ENCODE measurements at regions not wholly inside any gene's neighbourhood (a gene's known extent, or its start where the extent isn't known, plus 50 kb on each side); places are given as distances from the start of the nearest gene placed in this dataset.
"Not testable (repeated sequence)": the region's sequence is repeated elsewhere in the genome, so short reads cannot be mapped to it uniquely, and the experiment has no call there.

DNA sequence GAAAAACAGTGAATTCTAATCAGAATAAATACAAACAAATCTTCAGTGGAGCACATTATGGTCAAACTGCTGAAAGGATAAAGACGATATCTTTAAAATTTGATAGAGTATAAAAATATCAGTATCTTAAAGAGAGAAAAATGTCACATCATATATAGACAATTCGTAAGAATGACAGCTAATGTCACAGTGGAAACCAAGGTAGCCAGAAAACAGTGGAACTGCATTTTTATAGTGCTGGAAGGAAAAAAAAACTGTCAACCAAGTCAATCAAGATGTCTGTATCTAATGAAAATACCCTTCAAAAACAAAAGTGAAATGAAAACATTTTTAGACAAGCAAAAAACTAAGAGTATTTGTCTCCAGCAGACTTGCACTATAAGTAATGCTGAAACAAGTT, 73.4 kb upstream of the HMGXB4 start:
- DNase-seq (ENCODE audit: low read depth in 3 of 3) = no peak

GRCh38 chr22:35186492-35186891, 70.8 kb upstream of the HMGXB4 start:
- DNase-seq (ENCODE audit: low read depth in 3 of 3) = no peak

DNA sequence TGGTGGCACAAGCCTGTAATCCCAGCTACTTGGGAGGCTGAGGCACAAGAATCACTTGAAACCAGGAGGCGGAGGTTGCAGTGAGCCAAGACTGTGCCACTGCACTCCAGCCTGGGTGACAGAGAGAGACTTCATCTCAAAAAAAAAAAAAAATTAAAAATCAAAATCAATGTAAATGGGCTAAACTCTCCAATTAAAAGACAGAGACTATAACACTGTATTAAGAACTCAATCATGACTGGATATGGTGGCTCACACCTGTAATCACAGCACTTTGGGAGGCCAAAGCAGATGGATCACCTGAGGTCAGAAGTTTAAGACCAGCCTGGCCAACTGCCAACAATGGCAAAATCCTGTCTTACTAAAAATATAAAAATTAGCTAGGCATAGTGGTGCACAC, 68.4 kb upstream of the HMGXB4 start:
- DNase-seq (ENCODE audit: low read depth in 3 of 3) = not testable (repeated sequence)

GRCh38 chr22:35189559-35189958, 67.7 kb upstream of the HMGXB4 start:
- DNase-seq (ENCODE audit: low read depth in 3 of 3) = no peak

- no peak for DNase-seq (ENCODE audit: low read depth in 3 of 3)
These were observed 65.9 kb upstream of the HMGXB4 start for GRCh38 chr22:35191412-35191811.

DNA sequence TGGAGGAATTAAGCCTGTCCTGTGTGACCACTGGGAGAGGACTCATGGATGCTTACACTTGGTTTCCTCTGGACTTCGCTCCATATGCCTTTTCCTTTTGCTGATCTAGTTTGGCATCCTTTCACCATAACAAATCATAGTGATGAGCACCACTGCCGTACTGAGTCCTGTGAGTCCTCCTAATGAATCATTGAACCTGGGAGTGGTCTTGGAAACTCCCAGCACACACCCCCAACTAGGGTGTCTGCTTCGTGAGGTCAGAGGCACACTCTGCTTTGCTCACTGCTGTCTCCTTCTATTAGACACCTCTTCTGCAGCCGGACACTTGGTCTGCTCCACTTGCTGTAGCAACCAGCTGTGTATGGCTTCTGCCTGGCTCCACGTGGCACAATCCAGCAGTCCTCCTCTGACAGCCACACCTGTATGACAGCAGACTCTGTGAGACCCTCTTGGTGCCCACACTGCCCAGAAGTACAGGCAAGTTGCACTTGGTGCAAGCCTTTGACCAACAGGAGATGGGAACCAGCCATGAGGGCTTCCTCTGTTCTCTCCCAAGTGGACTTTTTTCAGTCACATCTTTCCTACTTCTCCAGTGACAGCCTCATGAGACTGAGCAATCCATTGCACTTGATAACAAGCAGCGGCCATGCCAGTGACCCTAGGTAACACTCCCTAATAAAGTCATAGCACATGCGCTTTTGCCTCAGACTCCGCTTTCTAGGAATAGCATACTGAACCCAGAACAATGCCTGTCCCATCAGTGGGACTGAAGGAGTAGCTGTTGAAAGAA, 65.0 kb upstream of the HMGXB4 start:
- DNase-seq (ENCODE audit: low read depth in 3 of 3) = no peak

DNA sequence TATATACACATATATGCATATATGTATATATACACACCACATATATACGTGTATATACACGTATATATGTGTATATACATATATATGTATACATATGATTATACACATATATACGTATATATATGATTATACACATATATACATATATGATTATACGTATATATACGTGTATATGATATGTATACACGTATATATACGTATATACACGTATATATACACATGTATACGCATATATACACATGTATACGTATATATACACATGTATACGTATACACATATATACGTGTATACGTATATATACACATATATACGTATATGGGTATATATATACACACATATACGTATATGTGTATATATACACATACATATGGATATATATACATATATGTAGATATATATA, 62.1 kb upstream of the HMGXB4 start:
- no peak for DNase-seq (ENCODE audit: low read depth in 3 of 3)

GRCh38 chr22:35195821-35196220, 61.5 kb upstream of the HMGXB4 start:
- no peak for DNase-seq (ENCODE audit: low read depth in 3 of 3)

- DNase-seq (ENCODE audit: low read depth in 3 of 3) = no peak
These were observed 60.2 kb upstream of the HMGXB4 start for GRCh38 chr22:35197071-35197470.

DNA sequence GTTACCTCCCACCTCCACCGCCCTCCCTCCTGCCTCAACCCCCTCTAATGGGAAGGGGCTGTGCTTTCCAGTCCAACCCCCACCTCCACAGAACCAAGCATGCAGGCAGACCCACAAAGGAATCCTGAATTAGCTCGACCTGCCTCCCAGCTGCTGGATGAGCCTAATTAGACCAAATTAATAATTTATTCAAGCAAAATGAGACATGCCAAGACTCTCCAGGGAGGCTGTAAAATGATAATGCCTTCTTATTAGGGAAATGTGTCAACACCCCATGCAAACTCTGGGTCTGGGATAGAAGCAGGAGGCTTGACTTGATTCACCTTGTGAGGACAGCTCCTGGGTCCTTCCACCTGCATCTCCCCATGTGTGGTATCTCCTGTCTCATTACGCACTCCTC, 59.4 kb upstream of the HMGXB4 start:
- DNase-seq (ENCODE audit: low read depth in 3 of 3) = no peak

DNA sequence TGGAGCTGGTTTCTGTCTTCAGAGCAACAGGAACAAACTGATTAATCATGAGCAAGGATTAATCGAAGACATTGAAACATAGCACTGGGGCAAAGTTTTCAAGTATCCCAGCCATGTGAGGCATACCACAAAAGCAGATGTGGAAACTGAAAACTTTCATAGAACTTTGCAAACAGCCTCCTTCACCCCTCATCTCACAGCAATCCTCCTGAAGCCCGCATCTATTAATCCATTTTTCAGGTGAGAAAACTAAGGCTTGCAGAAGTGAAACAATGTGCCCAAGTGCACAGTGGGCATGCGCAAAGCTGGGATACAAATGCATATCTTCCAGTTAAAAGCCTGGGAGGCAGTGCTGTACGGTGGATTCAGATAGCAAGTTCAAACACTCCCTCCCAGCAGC, 58.6 kb upstream of the HMGXB4 start:
- no peak for DNase-seq (ENCODE audit: low read depth in 3 of 3)

DNA sequence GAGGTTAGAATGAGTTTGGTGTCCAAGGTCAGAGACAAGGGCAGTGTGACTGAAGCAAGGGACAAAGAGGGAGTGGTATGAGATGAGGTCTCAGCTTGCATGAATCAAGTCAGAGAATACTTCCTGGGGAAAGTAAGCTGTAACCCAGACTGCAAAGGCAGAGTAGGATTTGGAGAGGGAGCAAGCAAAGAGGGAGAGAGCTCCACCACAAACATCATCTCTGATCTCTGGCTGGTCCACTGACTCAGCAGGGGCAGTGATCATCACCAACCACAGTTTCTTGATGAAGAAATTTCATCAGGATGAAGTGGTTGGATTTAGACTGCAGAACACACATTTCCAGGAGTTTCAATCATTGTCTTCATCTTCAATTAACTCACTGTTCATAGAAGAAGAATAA, 54.9 kb upstream of the HMGXB4 start:
- no peak for DNase-seq (ENCODE audit: low read depth in 3 of 3)

DNA sequence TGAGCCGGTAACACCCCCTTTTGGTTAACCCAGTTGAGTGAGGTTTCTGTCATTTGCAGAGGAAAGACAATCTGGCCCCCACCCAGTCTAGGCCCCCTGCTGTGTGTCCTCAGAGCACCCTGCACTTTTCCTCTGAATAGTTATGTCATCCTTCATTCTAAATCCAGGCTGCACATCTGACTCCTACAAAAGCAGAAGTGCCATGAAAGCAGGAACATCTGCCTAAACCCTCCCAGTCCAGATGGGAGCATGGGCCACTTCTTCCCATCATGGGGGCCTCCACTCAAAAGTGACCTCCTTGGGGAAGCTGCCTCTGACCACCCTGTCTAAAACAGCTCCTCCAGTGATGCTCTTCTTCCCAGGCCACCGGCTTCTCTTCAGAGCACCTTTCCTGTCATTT, 53.7 kb upstream of the HMGXB4 start:
- no peak for DNase-seq (ENCODE audit: low read depth in 3 of 3)

DNA sequence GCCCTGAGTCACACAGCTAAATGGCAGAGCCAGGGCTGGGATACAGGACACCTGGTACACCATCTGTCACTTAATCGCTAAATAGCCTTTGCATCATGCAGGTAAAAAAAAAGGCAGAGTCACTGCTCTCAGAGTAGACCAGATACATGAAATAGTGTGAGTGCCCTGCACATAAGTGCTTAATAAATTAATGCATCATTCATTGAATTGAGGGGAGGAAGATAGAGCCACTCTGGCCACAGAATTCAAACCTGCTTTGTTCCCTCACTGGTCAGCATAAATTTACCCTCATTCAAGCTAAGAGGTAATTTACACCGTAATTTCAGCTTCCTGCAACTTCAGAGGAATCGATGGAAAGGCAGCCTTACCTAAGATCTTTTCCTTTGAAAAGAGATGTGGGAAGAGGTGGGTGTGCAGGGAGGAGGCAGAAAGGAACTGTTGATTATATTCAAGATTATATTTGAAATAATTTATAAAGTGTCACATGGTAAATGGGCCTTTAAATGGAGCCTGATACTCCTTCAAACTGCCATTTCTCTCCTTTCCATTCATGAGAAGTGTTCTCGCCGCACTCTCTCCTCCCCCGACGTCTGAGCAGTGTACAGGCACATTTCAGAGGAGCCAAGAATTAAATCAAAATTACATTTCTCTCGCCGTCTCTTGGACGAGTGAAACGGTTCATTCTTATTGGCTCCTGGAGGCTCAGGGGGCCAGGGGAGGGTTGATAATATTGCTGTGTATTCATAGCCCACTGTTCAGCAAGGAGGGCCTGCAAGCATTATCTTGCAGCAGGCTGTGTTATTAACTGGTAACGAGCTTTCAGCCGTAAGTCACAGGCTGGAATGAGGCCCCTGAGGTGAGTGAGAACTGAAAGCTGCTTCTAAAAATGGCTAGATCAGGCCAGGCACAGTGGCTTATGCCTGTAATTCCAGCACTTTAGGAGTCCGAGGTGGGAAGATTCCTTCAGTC, 52.2 kb upstream of the HMGXB4 start:
- no peak for DNase-seq (ENCODE audit: low read depth in 3 of 3)

DNA sequence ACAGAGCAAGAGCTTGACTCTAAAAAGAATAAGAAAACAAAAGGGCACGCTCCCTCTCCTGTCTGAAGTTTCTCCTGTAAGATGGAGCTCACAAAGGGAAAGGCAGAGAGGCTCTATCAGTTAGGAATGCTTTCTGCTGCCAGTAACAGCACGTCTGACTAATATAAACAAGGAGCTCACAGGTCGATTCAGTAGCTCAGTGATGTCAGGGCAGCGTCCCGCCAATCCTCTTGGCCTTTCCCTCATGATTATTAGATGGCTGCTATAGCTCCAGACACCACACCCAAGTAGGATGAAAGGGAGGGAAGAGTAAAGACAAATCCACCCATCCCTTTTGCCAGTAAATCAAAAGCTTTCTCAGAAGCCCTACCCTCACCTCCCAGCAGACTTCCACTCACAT, 51.3 kb upstream of the HMGXB4 start:
- DNase-seq (ENCODE audit: low read depth in 3 of 3) = no peak

DNA sequence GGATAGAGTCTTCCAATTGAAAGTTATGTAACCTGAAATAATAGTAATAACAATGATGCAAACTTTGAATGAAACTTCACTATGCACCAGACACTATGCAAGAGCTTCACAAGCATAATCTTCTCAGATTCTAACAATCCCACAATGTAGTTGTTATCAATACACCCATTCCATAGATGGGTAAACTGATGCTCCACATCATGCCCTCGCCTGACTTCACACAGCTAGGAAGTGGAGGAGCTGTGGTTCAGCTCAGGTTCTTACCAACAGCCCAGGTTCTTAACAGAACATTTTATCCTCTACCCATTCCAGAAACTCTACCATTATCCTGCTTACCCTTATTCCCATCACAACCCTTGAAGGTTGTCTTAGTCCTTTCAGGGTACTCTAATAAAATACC, 50.4 kb upstream of the HMGXB4 start:
- DNase-seq (ENCODE audit: low read depth in 3 of 3) = no peak

Measured in stimulated activated CD4-positive, alpha-beta T cell treated with anti-CD3 and anti-CD28 coated beads, TNF-alpha, amount 100 ng/mL, for 24 hours (primary cell).